GM06990 (cell line): ENCODE measurements at regions not wholly inside any gene's neighbourhood (a gene's known extent, or its start where the extent isn't known, plus 50 kb on each side); places are given as distances from the start of the nearest gene placed in this dataset.

ENCODE experiments used
- DNase-seq: peaks from one replicate; pipeline ENCODE4 v3.0.0-alpha.2; 2011; ENCODE audit not compliant: insufficient read length; ENCODE audit errors: extremely low read depth
- H3K27me3 ChIP-seq: replicated peaks from 2 replicates; pipeline ENCODE4 v1.6.0; 2011; ENCODE audit warnings: low read length; ENCODE audit not compliant: control insufficient read depth, insufficient read depth
- H3K36me3 ChIP-seq: 2 replicates; pipeline ENCODE4 v1.5.1; 2011; ENCODE audit warnings: low read length; ENCODE audit not compliant: control insufficient read depth, insufficient read depth
- H3K4me3 ChIP-seq: replicated peaks from 2 replicates; pipeline ENCODE4 v1.5.1; 2011; ENCODE audit warnings: low read depth, mild to moderate bottlenecking, control low read depth, low read length
- TF ChIP-seq, protein P1 (sequence below): IDR thresholded peaks from 2 replicates; pipeline ENCODE4 v1.5.1; 2011; ENCODE audit warnings: low read length, control low read depth, mild to moderate bottlenecking, inconsistent platforms; ENCODE audit not compliant: insufficient read depth, poor library complexity, severe bottlenecking

DNA sequence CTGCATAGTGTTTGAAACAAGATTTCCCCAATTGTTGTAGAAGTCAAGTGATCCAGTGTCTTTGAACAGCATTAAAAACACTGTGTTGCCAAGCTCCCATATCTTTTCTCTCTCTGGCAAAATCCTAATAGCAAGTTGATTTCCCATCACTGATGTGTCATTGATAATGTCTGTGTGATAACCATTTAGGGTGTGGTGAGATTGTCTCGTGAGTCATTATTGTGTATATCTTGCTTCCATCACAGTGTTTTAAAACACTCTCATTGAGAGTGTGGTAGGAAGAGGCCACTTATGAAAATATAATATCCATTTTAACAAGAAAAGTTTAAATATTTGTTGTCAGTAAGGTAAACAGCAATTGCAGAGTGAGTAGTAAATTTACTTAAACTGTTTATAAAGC lies 74.7 kb downstream of the PRORP start:
- H3K27me3 ChIP-seq, result no peaks in the 10 kb centered on the region
- TF ChIP-seq, protein P1, sequence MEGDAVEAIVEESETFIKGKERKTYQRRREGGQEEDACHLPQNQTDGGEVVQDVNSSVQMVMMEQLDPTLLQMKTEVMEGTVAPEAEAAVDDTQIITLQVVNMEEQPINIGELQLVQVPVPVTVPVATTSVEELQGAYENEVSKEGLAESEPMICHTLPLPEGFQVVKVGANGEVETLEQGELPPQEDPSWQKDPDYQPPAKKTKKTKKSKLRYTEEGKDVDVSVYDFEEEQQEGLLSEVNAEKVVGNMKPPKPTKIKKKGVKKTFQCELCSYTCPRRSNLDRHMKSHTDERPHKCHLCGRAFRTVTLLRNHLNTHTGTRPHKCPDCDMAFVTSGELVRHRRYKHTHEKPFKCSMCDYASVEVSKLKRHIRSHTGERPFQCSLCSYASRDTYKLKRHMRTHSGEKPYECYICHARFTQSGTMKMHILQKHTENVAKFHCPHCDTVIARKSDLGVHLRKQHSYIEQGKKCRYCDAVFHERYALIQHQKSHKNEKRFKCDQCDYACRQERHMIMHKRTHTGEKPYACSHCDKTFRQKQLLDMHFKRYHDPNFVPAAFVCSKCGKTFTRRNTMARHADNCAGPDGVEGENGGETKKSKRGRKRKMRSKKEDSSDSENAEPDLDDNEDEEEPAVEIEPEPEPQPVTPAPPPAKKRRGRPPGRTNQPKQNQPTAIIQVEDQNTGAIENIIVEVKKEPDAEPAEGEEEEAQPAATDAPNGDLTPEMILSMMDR, result no peak
- DNase-seq, result no peak
- H3K4me3 ChIP-seq, result no peak overlapping the region
- H3K36me3 ChIP-seq, result no peaks in the 10 kb centered on the region

DNA sequence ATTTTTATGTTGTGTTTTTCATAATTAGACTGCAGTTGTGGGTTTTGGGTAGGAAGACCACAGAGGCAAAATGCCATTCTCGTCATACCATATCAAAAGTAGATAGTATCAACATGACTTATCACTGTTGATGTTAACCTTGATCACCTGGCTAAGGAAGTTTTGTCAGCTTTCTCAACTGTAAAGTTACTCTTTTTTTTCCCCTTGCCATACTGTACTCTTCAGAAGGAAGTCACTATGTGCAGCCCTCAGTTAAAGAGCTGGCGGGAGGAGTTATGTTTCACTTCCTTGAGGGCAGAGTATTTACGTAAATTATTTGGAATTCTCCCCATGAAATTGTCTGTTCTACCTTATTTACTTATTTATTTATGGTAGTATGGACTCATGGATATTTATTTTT lies 78.7 kb downstream of the PRORP start:
- Histone ChIP-seq H3K4me3 (no peak overlapping the region), H3K36me3 (no peaks in the 10 kb centered on the region; the same call in 1 of the 2 replicates), H3K27me3 (no peaks in the 10 kb centered on the region)
- TF ChIP-seq, protein P1, result no peak
- no peak for DNase-seq

DNA sequence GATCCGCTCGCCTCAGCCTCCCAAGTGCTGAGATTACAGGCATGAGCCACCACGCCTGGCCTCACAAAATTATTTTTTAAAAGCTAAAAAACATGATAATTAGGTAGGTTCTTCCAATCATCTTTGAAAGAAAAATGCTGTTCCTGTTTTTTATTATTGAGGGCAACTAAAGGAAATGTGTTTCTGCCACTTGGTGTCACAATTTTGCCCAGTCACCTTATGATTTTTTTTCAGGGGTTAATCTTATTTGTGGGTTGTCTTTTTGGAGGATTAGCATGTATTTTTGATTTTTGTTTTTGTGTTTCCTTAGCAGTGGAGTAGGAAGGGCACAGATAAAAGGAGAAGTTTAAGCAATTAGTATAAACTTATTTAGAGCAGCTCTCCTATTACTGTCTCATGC lies 79.8 kb downstream of the PRORP start:
- no peaks in the 10 kb centered on the region; the same call in 1 of the 2 replicates for H3K36me3 ChIP-seq
- no peak for DNase-seq
- no peak overlapping the region for H3K4me3 ChIP-seq
- no peaks in the 10 kb centered on the region for H3K27me3 ChIP-seq
- TF ChIP-seq, protein P1, result no peak

DNA sequence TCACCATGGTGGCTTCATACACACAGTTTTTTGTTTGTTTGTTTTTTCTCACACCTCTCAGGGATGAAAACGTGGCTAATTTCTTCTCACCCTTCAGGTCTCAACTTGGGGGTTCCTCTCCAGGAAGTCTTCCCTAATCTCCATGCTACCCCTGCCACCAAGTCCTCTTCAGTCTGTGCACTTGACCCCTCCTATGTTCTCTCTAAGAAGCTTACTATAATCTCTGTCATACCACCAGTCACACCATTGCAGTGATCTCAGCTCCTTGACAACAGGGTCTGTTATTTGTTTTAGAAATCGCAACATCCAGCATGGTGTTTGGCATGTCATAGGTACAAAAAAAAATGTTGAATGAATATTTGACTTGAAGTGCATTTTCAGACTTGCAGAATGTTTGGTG lies 83.4 kb downstream of the PRORP start:
- TF ChIP-seq, protein P1, result no peak
- no peaks in the 10 kb centered on the region; the same call in 1 of the 2 replicates for H3K36me3 ChIP-seq
- no peaks in the 10 kb centered on the region for H3K27me3 ChIP-seq
- DNase-seq, result no peak
- H3K4me3 ChIP-seq, result no peak overlapping the region

DNA sequence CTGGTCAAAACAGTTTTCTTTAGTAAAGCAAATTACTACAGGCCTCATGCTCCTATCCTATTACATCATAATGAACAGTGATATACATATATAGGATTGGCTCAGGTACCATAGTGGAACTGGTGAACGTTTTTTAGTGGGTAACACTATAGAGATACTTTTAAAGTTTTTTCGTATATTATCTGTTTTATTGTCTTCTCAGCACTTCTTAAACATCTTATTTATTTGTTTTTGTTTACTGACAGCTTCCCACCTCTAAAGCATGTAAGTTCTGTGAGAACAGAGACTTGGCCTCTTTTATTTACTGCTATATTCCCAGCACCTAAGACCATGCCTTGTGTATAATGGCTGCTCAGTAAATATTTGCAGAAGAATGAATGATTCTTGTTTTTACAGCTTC lies 81.1 kb upstream of the PSMA6 start:
- Histone ChIP-seq H3K36me3 (no peaks in the 10 kb centered on the region), H3K4me3 (no peak overlapping the region), H3K27me3 (no peaks in the 10 kb centered on the region)
- TF ChIP-seq, protein P1, result no peak
- no peak for DNase-seq

DNA sequence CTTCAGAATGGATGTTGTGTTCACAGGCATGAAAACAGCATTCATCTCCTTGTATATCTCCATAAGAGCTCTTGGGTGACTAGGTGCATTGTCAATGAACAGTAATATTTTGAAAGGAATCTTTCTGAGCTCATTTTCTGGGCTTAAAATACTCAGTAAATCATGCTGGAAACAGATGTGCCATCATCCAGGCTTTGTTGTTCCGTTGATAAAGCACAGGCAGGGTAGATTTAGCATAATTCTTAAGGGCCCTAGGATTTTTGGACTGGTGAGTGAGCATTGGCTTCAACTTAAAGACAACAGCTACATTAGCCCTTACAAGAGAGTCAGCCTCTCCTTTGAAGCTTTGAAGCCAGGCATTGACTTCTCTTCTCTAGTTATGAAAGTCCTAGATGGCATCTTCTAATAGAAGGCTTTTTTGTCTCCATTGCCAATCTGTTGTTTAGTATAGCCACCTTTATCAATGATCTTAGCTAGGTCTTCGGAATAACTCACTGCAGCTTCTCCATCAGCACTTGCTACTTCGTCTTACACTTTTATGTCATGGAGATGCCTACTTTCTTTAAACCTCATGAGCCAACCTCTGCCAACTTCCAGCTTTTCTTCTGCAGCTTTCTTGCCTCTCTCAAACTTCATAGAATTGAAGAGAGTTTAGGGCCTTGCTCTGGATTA lies 79.6 kb upstream of the PSMA6 start:
- H3K36me3 ChIP-seq, result no peaks in the 10 kb centered on the region
- no peaks in the 10 kb centered on the region for H3K27me3 ChIP-seq
- no peak overlapping the region for H3K4me3 ChIP-seq
- DNase-seq, result no peak
- TF ChIP-seq, protein P1, result no peak
